Hematopoietic multipotent progenitor cell treated with erythropoietin and hydrocortisone succinate and interleukin-3 and kit ligand, for 17 days (in vitro differentiated cells): ENCODE measurements at regions not wholly inside any gene's neighbourhood (a gene's known extent, or its start where the extent isn't known, plus 50 kb on each side); places are given as distances from the start of the nearest gene placed in this dataset.

Experiments used
- DNase-seq: peaks from one replicate; pipeline ENCODE4 v3.0.0-alpha.2; 2015; ENCODE audit warnings: low spot score

GRCh38 chr11:81007046-81007445 is 1566.2 kb upstream of the TENM4 start:
- no peak for DNase-seq

DNA sequence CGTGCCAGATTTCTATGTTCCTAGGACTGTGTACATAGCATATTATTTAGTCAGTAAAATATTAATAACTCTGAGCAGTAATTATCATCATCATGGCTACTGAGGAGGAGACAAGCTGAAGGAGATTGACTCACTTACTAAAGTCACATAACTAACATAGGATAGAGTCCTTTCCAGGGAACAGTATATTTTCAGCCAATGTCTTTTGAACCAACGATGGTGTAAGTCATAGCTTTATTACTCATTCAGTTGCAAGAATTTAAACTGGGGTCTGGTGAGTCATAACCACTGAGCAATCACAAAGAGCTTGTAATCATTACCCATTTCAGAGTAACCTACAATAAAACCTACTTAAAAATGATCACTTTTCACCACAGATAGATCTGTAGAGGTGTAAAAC is 1564.8 kb upstream of the TENM4 start:
- no peak for DNase-seq

- no peak for DNase-seq
Observed at GRCh38 chr11:81004576-81004975, 1563.7 kb upstream of the TENM4 start.

DNA sequence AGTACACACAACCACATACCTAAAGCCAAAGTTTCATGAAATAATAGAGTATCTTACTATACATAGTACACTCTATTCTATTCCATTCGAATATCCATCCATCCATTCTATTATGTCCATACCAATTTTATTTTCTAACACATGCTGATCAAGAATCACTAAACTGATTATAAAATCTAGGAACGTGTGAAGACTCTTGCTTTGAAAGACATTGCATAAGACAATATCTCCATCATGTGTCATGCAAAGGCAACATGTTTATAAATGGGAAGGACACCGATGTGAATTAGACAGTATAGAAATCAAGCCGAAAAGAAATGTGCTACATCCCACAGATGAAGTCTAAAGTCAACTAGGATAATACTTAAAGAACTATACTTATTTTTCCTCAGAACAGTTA is 1561.5 kb upstream of the TENM4 start:
- DNase-seq: no peak

DNA sequence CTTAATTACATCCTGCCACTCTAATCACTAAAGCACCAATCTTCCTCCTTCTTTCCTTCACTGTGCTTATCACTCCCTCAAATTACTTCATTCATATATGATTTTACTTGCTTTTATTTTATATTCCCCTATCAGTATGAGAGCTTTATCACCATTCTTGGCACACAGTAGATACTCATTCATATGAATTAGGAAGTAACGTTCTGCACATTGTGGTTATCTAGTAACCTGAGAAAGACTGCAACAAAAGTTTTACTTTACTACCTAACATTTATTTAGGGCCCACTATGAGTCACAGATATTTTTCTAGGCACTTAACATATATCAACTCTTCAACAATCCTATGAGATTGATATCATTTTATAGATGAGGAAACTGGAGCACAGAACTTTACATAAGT is 1559.9 kb upstream of the TENM4 start:
- no peak for DNase-seq

DNA sequence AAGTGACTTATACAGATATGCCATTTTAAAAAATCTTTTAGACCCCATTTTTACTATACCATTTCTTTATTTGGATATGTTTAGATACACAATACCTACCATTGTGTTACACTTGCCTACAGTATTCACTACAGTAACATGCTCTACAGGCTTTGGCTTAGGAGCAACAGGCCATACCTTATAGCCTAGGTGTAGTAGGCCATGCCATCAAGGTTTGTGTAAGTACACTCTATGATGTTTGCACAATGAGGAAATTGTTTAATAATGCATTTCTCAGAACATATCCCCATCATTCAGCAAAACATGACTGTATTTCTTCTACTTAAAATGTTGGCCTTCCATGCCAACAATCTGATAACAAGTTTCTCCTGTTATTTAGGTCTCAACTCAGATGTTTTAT is 1559.5 kb upstream of the TENM4 start:
- no peak for DNase-seq

DNA sequence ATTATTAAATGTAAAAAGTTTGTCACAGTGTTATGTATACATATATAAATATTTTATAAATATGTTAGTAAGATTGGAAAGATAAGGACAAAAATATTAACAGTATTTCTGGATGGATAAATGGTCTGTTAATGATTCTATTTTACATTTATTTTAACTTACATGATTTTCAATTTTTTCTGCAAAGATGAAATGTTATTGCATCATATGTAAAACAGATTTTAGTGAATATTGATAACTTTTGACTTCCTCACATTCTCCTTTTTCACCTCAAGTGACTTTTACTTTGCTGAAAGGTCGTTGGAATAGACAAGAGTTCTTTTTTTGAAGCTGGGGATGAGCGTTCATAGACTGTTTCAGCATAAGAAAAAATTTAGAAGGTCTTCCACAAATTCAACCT is 1554.7 kb upstream of the TENM4 start:
- no peak for DNase-seq

- DNase-seq: no peak
Observed at GRCh38 chr11:80993536-80993935, 1552.7 kb upstream of the TENM4 start.

DNA sequence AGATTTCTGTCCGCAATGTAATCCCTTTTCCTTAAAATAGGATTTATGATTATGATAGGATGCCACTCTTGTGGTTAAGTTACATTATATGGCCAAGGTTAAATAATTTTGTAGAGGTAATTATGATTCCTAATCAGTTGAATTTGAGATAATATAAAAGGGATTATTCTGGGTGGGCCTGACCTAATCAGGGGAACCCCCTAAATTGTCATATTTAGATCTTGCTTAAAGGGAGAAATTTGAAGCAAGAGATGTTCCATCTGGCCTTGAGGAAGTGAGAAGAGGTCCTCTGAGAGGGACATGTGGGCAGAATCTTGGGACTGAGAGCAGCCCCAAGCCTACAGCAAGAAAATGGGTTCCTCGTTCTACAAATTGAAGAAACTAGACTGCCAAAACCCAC is 1550.1 kb upstream of the TENM4 start:
- no peak for DNase-seq

- DNase-seq: no peak
Observed at GRCh38 chr11:80987171-80987570, 1546.3 kb upstream of the TENM4 start.

DNA sequence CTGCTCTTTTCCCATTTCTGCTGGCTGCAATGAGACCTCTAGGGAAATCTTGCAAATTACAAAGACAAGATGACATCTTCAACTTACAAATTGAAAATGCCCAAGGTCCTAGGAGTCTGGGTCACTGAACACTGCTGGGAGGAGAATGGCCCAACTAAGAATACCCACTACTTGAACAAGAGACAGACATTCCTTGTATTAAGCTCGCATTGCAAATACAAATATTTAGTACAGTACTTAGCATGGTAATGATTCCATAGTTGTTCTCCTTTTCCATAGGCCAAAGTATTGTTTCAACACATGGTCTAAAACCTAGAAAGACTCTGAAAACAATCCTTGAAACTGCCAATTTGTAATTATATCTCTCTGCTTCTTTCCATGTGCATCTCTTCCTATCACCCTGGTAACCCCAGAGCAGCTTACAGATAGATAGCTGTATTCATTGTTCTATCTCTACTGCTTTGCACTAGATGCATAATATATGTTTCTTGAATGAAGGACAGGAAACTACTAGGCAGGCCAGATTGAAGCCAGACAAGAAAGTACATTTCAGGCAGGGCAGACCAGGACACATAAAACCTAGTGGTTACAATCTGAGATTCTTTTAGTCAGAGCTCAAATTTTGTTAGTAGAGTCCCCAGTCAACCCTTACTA is 1545.7 kb upstream of the TENM4 start:
- no peak for DNase-seq

DNA sequence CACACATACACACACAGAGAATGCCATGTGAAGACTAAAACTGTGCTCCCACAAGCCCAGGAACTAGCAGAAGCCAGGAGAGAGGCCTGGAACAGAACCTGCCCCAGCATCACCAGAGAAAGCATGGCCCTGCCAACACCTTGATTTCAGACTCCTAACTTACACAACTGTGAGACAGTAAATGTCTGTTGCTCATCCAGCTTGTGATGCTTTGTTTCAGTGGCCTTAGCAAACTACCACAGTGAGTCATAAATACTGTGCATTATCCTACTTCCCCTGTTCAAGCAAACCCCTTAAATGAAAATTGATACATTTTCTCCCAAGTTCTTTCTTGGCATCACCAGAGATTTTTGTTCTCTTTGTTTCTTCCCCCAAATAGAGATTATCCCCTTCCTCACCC is 1539.4 kb upstream of the TENM4 start:
- DNase-seq: no peak

- no peak for DNase-seq
Observed at GRCh38 chr11:80973786-80974185, 1533.0 kb upstream of the TENM4 start.

DNA sequence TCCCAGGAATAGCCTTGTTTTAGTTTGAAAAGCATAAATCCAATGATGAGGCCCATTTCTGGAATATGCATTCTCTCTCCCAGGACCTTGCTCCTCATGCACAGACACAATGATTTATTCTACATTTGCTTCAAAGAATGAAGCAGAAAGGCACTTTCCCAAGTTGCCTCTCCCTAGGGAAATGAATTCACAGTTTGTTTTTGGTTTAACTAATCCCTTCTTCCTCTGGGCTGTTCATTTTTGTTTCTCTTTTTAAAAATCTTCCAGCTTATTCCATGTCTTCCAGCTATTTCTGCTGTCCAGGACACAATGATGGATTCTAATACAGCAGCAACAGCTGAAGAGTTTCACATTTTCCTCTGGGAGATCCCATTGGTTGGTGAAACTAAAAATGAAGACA is 1529.2 kb upstream of the TENM4 start:
- no peak for DNase-seq

DNA sequence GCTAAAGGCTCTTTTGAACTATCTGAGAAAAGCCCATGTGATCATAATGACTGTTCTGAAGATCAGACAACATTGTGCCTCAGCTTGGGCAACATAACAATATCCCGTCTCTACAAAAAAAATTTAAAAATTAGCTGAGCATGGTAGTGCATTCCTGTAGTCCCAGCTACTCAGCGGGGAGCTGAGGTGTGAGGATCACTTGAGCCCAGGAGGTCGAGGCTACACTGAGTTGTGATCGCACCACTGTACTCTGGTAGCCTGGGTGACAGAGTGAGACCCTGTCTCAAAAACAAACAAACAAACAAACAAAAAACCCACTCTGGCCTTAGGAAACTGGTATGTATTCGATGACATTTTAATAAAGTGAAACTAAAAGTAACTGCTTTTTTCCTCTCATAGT is 1526.8 kb upstream of the TENM4 start:
- no peak for DNase-seq

GRCh38 chr11:80960381-80961029 is 1519.7 kb upstream of the TENM4 start:
- no peak for DNase-seq

GRCh38 chr11:80959751-80960150 is 1518.9 kb upstream of the TENM4 start:
- DNase-seq: no peak

DNA sequence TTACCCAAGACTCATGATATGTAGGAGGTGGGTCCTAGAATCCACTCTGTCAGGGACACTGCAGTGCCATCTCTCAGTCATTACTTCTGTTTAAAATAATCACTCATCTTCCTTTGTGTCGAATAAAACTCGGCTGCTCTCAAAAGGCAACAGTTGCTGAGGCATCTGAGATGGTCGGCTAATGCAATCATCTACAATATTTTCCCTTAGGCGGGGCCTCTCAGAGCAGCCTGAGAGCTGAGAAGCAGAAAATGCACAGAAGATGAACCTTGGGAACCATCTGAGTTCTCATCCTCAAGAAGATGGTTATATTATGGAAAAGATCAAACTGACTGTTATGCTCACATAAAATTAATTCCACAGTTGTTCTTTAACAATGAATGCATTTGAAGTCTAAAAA is 1518.2 kb upstream of the TENM4 start:
- DNase-seq: no peak

DNA sequence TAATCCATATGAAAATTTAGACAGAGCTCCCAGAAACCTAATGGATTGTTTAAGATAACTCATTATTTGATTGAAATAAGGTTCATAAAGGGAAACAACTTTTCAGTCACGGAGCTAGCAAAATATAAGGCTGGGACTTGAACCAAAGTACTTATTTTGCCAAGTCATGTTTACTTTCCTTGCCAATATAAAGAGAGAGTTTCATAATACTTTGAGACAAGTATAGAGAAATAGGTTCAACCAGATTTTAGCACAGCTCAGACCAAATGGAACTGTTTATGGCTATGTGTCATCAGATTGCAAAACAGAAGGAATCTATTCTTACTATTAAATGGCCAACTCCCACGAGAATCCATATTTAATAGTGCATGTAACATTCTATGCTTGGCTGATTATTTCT is 1517.5 kb upstream of the TENM4 start:
- DNase-seq: no peak

GRCh38 chr11:80955588-80955987 is 1514.8 kb upstream of the TENM4 start:
- DNase-seq: no peak

- DNase-seq: no peak
Observed at GRCh38 chr11:80948781-80949180, 1508.0 kb upstream of the TENM4 start.

DNA sequence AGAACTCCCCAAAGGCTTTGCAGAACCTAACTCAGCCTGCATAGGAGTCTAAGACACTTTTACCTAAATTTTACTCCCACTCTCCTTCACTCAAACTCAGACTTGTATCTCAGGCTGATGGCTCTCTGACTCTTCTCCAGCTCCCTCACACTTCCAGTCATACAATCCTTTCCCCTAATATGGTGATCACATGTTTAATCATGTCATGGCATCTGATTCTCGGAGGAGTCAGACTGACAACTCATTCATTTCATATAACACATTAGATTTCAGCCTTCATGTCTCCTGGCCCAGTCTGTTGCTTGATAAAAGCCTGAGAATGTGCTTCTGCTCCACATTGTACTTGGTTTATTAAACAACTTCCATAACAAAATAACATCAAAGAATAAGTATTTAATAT is 1503.9 kb upstream of the TENM4 start:
- no peak for DNase-seq

DNA sequence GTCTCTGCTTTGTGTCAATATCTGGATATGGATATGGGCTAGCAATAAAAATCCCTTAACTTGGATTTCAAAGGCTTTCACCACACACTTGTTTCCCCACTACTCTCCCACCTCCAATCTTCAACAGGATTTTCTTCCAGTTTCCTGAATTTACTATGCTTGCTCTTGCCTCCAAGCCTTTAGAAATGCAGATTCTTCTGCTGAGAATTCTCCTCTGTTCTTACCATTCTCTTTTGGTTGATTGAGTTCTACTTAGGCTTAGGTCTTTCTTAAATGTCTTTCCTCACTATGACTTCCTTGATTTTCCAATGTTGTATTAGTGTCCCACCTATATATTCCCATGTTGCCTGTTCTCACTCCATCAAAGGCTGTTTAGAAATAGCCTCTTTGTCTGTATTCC is 1502.4 kb upstream of the TENM4 start:
- no peak for DNase-seq

DNA sequence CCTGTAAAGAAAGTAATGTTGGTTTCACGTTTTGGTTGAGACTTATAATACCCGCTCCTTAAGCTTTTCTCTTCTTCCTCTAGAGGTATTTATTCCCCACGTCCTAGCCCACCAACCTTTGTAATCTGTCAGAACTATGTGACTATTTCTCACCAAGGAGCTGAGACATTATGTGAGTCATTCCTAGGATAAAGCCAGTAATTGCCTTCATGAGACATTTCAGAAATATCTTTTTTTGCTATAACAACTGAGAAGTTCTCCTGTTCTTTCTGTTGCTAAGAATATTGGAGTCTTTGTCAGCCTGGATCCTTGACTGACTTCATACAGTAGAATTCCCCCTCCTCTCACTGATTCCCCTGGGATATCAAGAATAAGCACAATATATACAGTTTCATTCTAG is 1497.0 kb upstream of the TENM4 start:
- no peak for DNase-seq
